Endothelial cell of umbilical vein (primary cell): ENCODE measurements at regions not wholly inside any gene's neighbourhood (a gene's known extent, or its start where the extent isn't known, plus 50 kb on each side); places are given as distances from the start of the nearest gene placed in this dataset.

ENCODE experiments used
- CTCF ChIP-seq, 2 donors: IDR thresholded peaks; 1 replicate in 1 of 2; 2 replicates in 1 of 2; pipeline ENCODE4 v1.5.1; 2011; ENCODE audit warnings: low read length in 2 of 2, mild to moderate bottlenecking in 2 of 2, moderate library complexity in 2 of 2, control low read depth in 1 of 2, inconsistent platforms in 1 of 2, low read depth in 1 of 2; ENCODE audit not compliant: insufficient read depth in 1 of 2; ENCODE audit errors: extremely low read depth in 1 of 2
- EZH2 ChIP-seq: IDR thresholded peaks from 2 replicates; pipeline ENCODE4 v1.6.1; 2012; ENCODE audit warnings: borderline replicate concordance, low read depth, mild to moderate bottlenecking, moderate library complexity, low read length, inconsistent platforms; ENCODE audit not compliant: severe bottlenecking
- GATA2 ChIP-seq: IDR thresholded peaks from 2 replicates; pipeline ENCODE4 v1.7.0; 2011; ENCODE audit warnings: low read depth, mild to moderate bottlenecking, moderate library complexity, mixed read lengths, low read length; ENCODE audit not compliant: insufficient read length, insufficient read depth
- MAX ChIP-seq: IDR thresholded peaks from 2 replicates; pipeline ENCODE4 v1.6.1; 2011; ENCODE audit not compliant: insufficient read depth, insufficient read length
- POLR2A ChIP-seq: IDR thresholded peaks from 2 replicates; pipeline ENCODE4 v1.6.1; 2012; ENCODE audit warnings: low read depth, mild to moderate bottlenecking, control low read depth, low read length
- POLR2AphosphoS5 ChIP-seq: IDR thresholded peaks from 2 replicates; pipeline ENCODE4 v1.6.1; 2012; ENCODE audit warnings: low read depth, mild to moderate bottlenecking, control low read depth, low read length, moderate library complexity; ENCODE audit not compliant: insufficient read depth

- TF ChIP-seq POLR2A, result no peak
- no peak for TF ChIP-seq CTCF (IDR thresholded peaks at IDR 0.05; ENCODE audit: extremely low read depth in 1 of 2, insufficient read depth in 1 of 2, low read depth in 1 of 2, low read length in 2 of 2)
- no peak for TF ChIP-seq POLR2AphosphoS5
- TF ChIP-seq EZH2, result no peak
- no peak for TF ChIP-seq GATA2
- TF ChIP-seq MAX, result no peak
Measured at GRCh38 chr16:49019081-49019633, 262.5 kb downstream of the CBLN1 start.
